GM12878 (cell line): ENCODE measurements at regions not wholly inside any gene's neighbourhood (a gene's known extent, or its start where the extent isn't known, plus 50 kb on each side); places are given as distances from the start of the nearest gene placed in this dataset.

Experiments used
- CREB1 ChIP-seq: IDR thresholded peaks from 2 replicates; pipeline ENCODE4 v1.6.1; 2012; ENCODE audit warnings: low read depth, mild to moderate bottlenecking, inconsistent platforms
- GABPA ChIP-seq: IDR thresholded peaks from 2 replicates; pipeline ENCODE4 v1.6.1; 2014; ENCODE audit warnings: antibody characterized with exemption, low read depth, mild to moderate bottlenecking, inconsistent platforms
- POLR2A ChIP-seq: IDR thresholded peaks from 2 replicates; pipeline ENCODE4 v1.6.1; 2011; ENCODE audit warnings: low read depth, mild to moderate bottlenecking, low read length
- SIX5 ChIP-seq: IDR thresholded peaks from 2 replicates; pipeline ENCODE4 v1.6.1; 2011; ENCODE audit warnings: mild to moderate bottlenecking, low read depth, low read length, moderate library complexity; ENCODE audit not compliant: severe bottlenecking
- SMC3 ChIP-seq: IDR thresholded peaks from 2 replicates; pipeline ENCODE4 v1.6.1; 2011; ENCODE audit warnings: low read length, improper control_type of control experiment, borderline replicate concordance
- SPI1 ChIP-seq: IDR thresholded peaks from 2 replicates; pipeline ENCODE4 v1.6.1; 2011; ENCODE audit warnings: low read depth, mild to moderate bottlenecking, low read length, moderate library complexity, borderline replicate concordance; ENCODE audit not compliant: insufficient read depth
- TCF12 ChIP-seq: IDR thresholded peaks from 2 replicates; pipeline ENCODE4 v1.6.1; 2011; ENCODE audit warnings: low read depth, mild to moderate bottlenecking, low read length
- ZNF274 ChIP-seq: IDR thresholded peaks from one replicate; pipeline ENCODE4 v1.8.0; 2011; ENCODE audit not compliant: insufficient read length, insufficient read depth
- ZSCAN29 ChIP-seq: fragments of 450-650 bp; IDR thresholded peaks from 2 replicates; pipeline ENCODE4 v1.6.1; 2017; ENCODE audit warnings: mild to moderate bottlenecking, moderate library complexity
- TF ChIP-seq, protein P1 (sequence below), 3 experiments: IDR thresholded peaks in 2 of 3; conservative IDR thresholded peaks in 1 of 3; 2 replicates each; pipeline ENCODE4 v1.5.1; 2011; ENCODE audit warnings: low read depth in 3 of 3, low read length in 3 of 3, mild to moderate bottlenecking in 3 of 3, control low read depth in 2 of 3, moderate library complexity in 2 of 3, inconsistent platforms in 1 of 3, mixed read lengths in 1 of 3; ENCODE audit not compliant: control insufficient read depth in 2 of 3, insufficient read depth in 1 of 3; ENCODE audit errors: extremely low read depth in 1 of 3

DNA sequence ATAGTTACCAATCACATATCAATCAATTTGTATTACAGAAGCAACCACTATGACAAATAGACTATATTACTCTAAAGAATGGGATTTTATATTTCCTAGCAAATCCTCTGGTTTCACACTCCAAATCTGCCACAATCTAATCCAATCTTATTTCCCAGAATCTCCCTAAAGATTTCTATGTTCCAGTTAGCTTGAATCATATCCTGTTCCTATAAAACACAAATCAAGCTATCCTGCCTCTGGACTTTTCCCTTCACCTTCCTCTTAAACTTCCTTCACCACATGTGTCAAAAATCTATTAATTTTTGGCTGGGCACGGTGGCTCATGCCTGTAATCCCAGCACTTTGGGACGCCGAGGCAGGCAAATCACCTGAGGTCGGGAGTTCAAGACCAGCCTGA lies 50.0 kb downstream of the PIK3C2A start:
- TF ChIP-seq ZNF274 (no peak), ZSCAN29 (no peak), SMC3 (no peak), CREB1 (no peak), SPI1 (no peak), TCF12 (no peak), POLR2A (no peak), SIX5 (no peak), GABPA (no peak)
- TF ChIP-seq, protein P1, sequence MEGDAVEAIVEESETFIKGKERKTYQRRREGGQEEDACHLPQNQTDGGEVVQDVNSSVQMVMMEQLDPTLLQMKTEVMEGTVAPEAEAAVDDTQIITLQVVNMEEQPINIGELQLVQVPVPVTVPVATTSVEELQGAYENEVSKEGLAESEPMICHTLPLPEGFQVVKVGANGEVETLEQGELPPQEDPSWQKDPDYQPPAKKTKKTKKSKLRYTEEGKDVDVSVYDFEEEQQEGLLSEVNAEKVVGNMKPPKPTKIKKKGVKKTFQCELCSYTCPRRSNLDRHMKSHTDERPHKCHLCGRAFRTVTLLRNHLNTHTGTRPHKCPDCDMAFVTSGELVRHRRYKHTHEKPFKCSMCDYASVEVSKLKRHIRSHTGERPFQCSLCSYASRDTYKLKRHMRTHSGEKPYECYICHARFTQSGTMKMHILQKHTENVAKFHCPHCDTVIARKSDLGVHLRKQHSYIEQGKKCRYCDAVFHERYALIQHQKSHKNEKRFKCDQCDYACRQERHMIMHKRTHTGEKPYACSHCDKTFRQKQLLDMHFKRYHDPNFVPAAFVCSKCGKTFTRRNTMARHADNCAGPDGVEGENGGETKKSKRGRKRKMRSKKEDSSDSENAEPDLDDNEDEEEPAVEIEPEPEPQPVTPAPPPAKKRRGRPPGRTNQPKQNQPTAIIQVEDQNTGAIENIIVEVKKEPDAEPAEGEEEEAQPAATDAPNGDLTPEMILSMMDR (IDR thresholded peaks at IDR 0.05 in 2 of 3, conservative IDR thresholded peaks at IDR 0.05 in 1 of 3; ENCODE audit: control insufficient read depth in 2 of 3, extremely low read depth in 1 of 3, insufficient read depth in 1 of 3, low read depth in 3 of 3, low read length in 3 of 3), result no peak
